ENCODE measurements at regions not wholly inside any gene's neighbourhood (a gene's known extent, or its start where the extent isn't known, plus 50 kb on each side); places are given as distances from the start of the nearest gene placed in this dataset.

DNA sequence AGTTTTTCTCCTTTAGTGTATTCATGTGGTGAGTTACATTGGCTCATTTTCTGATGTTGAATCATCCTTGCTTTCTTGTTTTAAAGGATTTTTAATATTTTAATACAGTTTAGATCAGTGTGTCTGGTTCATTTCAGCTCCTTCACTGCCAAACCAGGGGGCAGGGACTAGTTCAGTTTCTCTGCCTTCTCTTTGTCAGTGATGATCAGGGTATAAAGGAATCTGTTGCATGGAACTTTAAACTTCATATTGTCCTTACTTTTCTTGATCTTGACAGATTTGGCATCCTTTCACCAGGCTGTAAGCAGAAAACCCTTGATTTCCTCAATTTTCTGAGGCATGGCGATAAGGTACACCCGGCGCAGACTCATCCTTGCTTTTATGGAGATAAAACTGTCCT, 149.4 kb downstream of the KDR start:
- H3K4me3 Mint-ChIP-seq, result no peak overlapping the region
- no peak for DNase-seq
- H3K9me3 ChIP-seq (ENCODE audit: control insufficient read depth, low read length), result no peaks in the 10 kb centered on the region
- no peak overlapping the region for H3K27ac ChIP-seq (ENCODE audit: low read depth, low read length)
- no peak overlapping the region for H3K27ac Mint-ChIP-seq
- peaks cover 9% of the 10 kb centered on the region for H3K4me1 Mint-ChIP-seq
- WGBS, 2 experiments (ENCODE audit: insufficient coverage in 1 of 2, insufficient read length in 1 of 2), result 93% methylated on average over 3 of the region's 3 CpGs; no CpG with 5 or more reads in 1 of the 2 experiments
- H3K9ac ChIP-seq (ENCODE audit: extremely low read depth, low read length, poor library complexity, severe bottlenecking), result no peak overlapping the region
- H3K27me3 Mint-ChIP-seq (ENCODE audit: insufficient read depth), result peaks cover 18% of the 10 kb centered on the region
- H3K36me3 ChIP-seq (ENCODE audit: control insufficient read depth, insufficient read depth, low read length), result no peaks in the 10 kb centered on the region
- no peaks in the 10 kb centered on the region for H3K27me3 ChIP-seq (ENCODE audit: control insufficient read depth, insufficient read depth, low read length, poor library complexity, severe bottlenecking)
- no peaks in the 10 kb centered on the region for H3K36me3 Mint-ChIP-seq (ENCODE audit: low read depth)
- TF ChIP-seq, protein P1, sequence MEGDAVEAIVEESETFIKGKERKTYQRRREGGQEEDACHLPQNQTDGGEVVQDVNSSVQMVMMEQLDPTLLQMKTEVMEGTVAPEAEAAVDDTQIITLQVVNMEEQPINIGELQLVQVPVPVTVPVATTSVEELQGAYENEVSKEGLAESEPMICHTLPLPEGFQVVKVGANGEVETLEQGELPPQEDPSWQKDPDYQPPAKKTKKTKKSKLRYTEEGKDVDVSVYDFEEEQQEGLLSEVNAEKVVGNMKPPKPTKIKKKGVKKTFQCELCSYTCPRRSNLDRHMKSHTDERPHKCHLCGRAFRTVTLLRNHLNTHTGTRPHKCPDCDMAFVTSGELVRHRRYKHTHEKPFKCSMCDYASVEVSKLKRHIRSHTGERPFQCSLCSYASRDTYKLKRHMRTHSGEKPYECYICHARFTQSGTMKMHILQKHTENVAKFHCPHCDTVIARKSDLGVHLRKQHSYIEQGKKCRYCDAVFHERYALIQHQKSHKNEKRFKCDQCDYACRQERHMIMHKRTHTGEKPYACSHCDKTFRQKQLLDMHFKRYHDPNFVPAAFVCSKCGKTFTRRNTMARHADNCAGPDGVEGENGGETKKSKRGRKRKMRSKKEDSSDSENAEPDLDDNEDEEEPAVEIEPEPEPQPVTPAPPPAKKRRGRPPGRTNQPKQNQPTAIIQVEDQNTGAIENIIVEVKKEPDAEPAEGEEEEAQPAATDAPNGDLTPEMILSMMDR (conservative IDR thresholded peaks at IDR 0.05), result no peak
- peaks cover 2% of the 10 kb centered on the region for H3K9me3 Mint-ChIP-seq
- no peak overlapping the region for H3K4me3 ChIP-seq (ENCODE audit: low read length)
- H3K4me1 ChIP-seq (ENCODE audit: control insufficient read depth, insufficient read depth, low read length), result no peaks in the 10 kb centered on the region

DNA sequence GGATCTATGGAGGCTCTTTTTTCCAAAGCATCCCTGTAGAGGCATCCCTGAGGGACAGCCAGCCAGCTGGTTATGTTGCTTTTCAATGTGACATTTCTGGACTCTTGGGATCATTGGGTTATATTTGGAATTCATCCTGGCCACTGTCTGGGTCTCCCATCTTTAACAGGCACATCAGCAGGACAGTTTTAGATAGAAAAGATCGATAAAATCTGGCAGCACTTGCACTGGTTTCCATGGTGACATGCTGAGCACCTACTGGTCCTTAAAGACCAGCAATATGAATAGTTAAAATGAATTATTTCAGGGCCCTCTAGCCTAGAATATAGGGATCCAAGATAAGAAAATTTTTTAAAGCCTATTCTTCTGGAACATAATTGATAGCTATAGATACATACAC, 151.6 kb downstream of the KDR start:
- DNase-seq, result no peak
- 80 to 95% methylated on average over 1 of the region's 1 CpG for WGBS, 2 experiments (ENCODE audit: insufficient coverage in 1 of 2, insufficient read length in 1 of 2)
- no peaks in the 10 kb centered on the region for H3K4me1 ChIP-seq (ENCODE audit: control insufficient read depth, insufficient read depth, low read length)

GRCh38 chr4:54971474-54971950, 153.9 kb downstream of the KDR start:
- DNase-seq, result peak; percentile 65
- Histone ChIP-seq H3K27ac (ENCODE audit: low read depth, low read length) (no peak overlapping the region), H3K27me3 (ENCODE audit: control insufficient read depth, insufficient read depth, low read length, poor library complexity, severe bottlenecking) (no peaks in the 10 kb centered on the region), H3K36me3 (ENCODE audit: control insufficient read depth, insufficient read depth, low read length) (no peaks in the 10 kb centered on the region), H3K9me3 (ENCODE audit: control insufficient read depth, low read length) (no peaks in the 10 kb centered on the region), H3K4me1 (ENCODE audit: control insufficient read depth, insufficient read depth, low read length) (no peaks in the 10 kb centered on the region), H3K4me3 (ENCODE audit: low read length) (no peak overlapping the region), H3K9ac (ENCODE audit: extremely low read depth, low read length, poor library complexity, severe bottlenecking) (no peak overlapping the region)
- WGBS, 2 experiments (ENCODE audit: insufficient coverage in 1 of 2, insufficient read length in 1 of 2), result 6% methylated on average over 7 of the region's 7 CpGs; no CpG with 5 or more reads in 1 of the 2 experiments
- Mint-ChIP-seq H3K4me3 (no peak overlapping the region), H3K27me3 (ENCODE audit: insufficient read depth) (peaks cover 24% of the 10 kb centered on the region), H3K27ac (no peak overlapping the region), H3K36me3 (ENCODE audit: low read depth) (no peaks in the 10 kb centered on the region), H3K9me3 (no peaks in the 10 kb centered on the region), H3K4me1 (peaks cover 6% of the 10 kb centered on the region)
- TF ChIP-seq, protein P1 (conservative IDR thresholded peaks at IDR 0.05), result peak; percentile 98

More for the DNA sequence above, 151.6 kb downstream of the KDR start:
- peaks cover 9% of the 10 kb centered on the region for H3K4me1 Mint-ChIP-seq
- H3K4me3 Mint-ChIP-seq, result no peak overlapping the region
- no peaks in the 10 kb centered on the region for H3K9me3 ChIP-seq (ENCODE audit: control insufficient read depth, low read length)
- H3K27me3 ChIP-seq (ENCODE audit: control insufficient read depth, insufficient read depth, low read length, poor library complexity, severe bottlenecking), result no peaks in the 10 kb centered on the region
- H3K27ac ChIP-seq (ENCODE audit: low read depth, low read length), result no peak overlapping the region
- peaks cover 24% of the 10 kb centered on the region for H3K27me3 Mint-ChIP-seq (ENCODE audit: insufficient read depth)
- TF ChIP-seq, protein P1 (conservative IDR thresholded peaks at IDR 0.05), result no peak
- H3K36me3 ChIP-seq (ENCODE audit: control insufficient read depth, insufficient read depth, low read length), result no peaks in the 10 kb centered on the region
- H3K27ac Mint-ChIP-seq, result no peak overlapping the region
- no peaks in the 10 kb centered on the region for H3K9me3 Mint-ChIP-seq
- H3K4me3 ChIP-seq (ENCODE audit: low read length), result no peak overlapping the region
- H3K9ac ChIP-seq (ENCODE audit: extremely low read depth, low read length, poor library complexity, severe bottlenecking), result no peak overlapping the region
- H3K36me3 Mint-ChIP-seq (ENCODE audit: low read depth), result no peaks in the 10 kb centered on the region

Data from endodermal cell (in vitro differentiated cells).